Eye (tissue), 1 donor: ENCODE measurements at regions not wholly inside any gene's neighbourhood (a gene's known extent, or its start where the extent isn't known, plus 50 kb on each side); places are given as distances from the start of the nearest gene placed in this dataset.
"Not testable (repeated sequence)": the region's sequence is repeated elsewhere in the genome, so short reads cannot be mapped to it uniquely, and the experiment has no call there.

Source experiments
- DNase-seq: peaks from one replicate; pipeline ENCODE4 v3.0.0-alpha.2; 2015

GRCh38 chr11:49499117-49499516 is 290.7 kb upstream of the FOLH1 start:
- DNase-seq, result no peak

DNA sequence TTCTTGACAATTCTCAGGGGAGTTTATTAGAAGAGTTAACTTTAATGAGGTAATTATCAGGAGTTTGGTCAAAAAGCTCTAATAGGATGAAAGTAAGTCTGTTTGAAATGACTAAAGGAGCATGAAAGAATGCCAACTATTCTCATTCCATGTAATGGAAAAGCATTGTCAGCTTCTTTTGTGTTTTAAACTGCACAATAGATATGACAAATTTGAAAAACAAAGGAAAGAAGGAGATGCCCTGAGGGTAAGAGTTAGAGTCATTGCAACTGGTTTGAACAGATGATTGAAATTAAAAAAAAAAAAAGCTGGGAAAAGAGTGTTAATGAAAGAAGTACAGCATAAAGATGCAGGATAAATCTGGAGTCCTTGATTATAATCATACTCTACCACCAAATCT is 296.8 kb upstream of the FOLH1 start:
- DNase-seq, result peak; percentile 21

DNA sequence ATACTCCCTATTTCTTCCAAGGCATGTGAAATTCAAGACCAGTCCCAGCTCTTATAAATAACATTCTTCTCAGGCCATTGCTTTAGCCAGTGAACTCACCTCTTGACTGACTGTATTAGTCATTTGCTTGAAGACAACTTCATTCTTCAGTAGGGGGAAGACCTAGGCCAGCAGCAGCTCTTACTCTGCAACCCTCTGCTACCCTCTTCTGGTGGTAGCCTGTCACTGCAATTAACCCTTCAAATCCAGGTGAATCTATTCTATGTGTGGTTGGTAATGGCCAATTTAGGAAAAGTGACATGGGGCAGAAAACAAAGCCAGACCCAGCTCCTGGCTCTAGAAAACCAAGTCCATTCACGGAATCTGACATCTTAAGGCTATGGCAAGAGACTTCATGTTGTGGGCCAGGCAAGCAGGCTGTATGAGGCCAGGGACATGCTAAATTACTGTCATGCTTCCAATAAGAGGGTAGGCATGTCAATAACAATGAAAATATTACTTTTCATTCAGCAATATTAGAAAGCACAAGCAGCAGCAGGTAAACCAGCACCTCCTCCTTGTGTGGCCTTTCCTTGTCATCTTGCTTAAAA is 317.9 kb upstream of the FOLH1 start:
- DNase-seq, result peak; percentile 53

GRCh38 chr11:49533204-49533603 is 324.8 kb upstream of the FOLH1 start:
- DNase-seq, result no peak

DNA sequence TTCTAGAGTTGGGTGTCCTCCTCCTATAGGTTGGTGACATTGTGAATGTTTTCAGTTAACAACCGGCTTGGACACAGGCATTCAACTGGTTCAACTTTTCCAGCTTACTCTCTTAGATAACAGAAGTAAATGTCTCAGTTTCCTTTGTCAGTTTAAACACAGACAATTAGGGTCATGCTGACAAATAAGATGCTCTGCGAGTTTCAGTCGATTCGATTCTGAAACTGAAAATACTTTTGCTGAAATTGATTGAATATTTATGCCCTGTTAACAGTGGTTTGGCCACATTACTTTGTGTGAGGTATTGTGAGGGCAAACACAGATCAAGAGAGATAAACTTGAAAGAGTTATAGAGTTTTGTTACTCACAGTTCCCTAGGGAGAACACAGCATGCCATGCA is 330.5 kb upstream of the FOLH1 start:
- not testable (repeated sequence) for DNase-seq

DNA sequence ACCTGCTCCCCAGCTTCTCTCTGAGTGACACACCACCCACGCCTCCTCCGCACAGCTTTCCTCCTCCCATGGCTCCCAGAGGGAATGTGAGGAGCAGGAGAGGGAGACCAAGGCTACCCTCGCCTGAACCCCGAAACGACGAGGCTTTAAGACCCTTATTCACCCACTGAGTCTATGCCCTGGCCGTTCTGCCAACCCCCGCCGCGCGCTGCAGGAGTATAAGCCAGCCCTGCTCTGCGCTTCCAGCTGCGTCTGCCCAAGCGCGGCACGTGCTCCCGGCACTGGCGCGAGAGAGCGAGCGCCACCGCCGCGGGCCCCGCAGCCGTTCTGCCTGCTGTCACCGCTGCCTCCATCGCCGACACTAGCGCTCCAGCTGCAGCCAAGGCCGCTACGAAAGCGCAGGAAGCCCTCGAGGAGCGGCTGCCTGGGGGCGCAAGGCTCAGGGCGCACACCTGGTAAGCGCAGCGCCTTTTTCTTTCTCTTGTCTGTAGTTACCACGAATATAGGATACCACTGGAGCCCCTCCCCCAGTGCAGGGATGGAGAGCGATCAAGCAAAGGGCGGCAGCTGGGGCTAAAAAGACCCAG is 350.0 kb upstream of the FOLH1 start:
- DNase-seq, result peak; percentile 24

- DNase-seq, result not testable (repeated sequence)
These were observed 352.2 kb upstream of the FOLH1 start for GRCh38 chr11:49560593-49560992.

DNA sequence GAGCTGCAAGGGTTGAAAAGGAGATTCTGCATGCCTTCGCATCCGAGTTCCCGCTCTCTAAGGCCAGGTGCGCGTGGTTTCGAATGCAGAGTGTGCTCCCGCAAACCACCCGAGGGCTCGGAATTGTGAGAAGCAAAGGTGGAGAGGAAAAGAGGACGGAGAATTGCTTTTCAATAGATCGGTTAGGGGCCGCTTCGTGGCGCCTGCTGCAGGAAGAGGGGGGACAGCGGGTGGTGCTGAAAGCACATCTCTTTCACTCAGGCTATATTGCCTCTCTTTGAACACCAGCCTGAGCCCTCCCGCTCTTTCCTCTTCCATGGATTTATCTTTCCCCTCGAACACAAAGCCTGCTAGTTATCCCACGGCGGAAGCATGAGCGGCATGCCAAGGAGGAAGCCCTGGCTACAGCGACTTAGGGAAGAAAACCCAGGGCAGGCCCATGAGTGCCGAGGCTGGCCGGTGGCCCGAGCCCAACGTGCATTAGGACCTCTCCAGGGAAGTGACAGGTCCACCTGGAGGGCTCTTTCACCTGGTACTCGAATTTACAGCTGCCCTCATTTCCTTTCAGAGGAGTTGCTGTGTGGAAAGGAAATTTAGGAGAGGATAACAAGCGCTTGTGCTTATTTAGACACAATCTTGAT is 353.0 kb upstream of the FOLH1 start:
- not testable (repeated sequence) for DNase-seq

DNA sequence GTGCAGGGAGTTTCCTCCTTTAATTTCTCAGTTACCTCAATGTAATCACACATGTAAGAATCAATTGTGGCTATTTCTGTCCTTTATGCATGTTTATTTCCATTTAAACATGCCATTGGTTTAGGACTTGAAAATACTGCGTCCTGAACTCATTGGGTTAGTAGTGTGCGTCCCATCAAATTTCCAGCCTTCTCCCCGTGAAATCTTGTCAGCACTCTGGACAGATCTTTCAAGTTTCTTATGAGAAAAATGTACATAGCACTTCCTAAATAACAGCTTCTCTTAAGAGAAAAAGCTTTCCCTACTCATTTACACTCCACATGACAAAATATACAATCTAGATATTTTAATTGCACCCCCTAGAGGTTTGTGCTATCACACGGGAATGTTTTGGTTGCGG is 353.9 kb upstream of the FOLH1 start:
- not testable (repeated sequence) for DNase-seq

DNA sequence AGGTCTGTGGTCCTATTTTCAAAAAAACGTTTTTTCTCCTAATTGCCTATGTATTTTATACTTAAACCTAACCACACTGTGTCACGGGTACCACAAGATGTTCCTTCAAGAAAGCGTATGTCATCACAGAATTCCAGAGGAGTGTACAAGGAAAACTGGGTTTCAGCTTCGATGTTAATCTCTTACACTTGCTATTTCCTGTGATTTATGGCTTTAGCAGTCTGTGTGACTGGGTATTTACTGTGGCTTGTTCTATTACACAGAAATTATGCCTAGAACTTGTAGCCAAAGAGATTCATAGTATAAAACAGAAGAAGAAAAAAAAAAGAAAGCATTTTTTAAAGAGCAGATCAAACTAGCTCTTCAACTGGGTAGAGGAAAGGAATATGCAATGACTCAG is 371.1 kb upstream of the FOLH1 start:
- DNase-seq, result not testable (repeated sequence)

DNA sequence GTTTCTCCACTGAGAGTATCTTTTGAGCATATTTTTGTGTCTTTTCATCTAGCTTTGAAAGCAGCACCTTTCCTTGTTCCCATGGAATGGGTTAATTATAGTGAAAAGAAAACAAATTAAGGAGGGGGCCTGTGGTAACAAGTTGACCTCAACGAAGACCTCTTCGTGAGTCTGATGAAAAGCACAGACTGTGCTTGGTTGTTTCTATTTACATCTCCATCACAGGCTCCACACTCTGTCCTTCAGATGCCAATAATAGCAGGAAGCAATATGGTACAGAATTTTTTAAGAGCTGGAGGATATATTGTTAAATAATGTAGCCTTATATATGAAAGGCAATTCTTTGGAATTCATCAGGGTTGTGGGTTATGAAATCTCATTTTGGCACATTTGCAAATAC is 366.7 kb upstream of the OR4C13 start:
- not testable (repeated sequence) for DNase-seq

DNA sequence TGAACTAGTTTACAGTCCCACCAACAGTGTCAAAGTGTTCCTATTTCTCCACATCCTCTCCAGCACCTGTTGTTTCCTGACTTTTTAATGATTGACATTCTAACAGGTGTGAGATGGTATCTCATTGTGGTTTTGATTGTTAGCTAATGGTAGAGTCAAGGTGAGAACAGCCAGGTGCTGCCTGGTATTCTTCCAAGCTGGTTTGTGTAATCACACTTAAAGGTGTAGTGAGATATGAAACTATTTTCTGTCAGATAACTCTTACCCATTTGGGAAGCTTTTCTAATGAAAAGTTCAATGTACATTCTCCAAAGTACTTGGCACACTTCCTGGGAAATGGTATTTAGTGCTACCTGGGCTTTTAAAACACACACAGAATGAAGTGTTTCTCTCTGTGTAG is 343.3 kb upstream of the OR4C13 start:
- DNase-seq, result not testable (repeated sequence)

- DNase-seq, result not testable (repeated sequence)
These were observed 328.3 kb upstream of the OR4C13 start for GRCh38 chr11:49623872-49624271.

DNA sequence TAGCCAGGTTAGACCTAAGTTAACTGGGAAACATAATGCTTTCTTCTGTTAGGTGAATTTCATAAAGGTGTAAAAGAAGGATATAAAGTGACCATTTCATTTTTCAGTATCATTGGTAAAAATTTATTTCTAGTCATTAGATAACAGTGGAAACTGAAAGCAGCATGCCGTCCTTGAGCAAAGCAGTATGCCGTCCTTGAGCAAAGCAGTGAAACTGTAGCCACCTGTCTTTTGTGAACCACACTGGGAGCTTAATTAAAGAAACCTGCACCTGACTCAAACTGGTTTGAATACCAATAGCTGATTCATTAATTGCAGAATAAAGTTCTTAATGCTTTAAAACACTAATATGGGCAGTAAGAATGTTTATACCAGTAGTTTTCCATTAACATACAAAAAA is 281.5 kb upstream of the OR4C13 start:
- DNase-seq, result not testable (repeated sequence)

GRCh38 chr11:49702121-49702520 is 250.1 kb upstream of the OR4C13 start:
- DNase-seq, result not testable (repeated sequence)

DNA sequence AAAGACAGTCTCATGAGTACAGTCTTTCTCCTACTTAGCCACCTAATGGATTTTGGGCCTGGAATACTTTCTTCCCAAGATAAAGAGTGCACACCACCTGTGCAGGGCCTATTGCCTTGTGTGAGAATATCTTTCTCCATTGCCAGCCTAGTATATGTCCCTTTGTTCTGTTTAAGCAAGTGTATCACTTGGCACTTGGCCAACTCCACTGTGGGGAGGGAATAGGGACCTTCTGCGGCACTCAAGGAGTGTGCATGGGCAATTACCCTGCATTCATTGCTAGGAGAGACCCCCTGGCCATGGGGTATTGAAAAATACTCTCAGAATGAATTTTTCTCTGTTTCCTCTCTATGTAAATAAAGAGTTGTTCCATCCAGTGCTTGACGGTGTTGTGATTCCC is 201.7 kb upstream of the OR4C13 start:
- not testable (repeated sequence) for DNase-seq

DNA sequence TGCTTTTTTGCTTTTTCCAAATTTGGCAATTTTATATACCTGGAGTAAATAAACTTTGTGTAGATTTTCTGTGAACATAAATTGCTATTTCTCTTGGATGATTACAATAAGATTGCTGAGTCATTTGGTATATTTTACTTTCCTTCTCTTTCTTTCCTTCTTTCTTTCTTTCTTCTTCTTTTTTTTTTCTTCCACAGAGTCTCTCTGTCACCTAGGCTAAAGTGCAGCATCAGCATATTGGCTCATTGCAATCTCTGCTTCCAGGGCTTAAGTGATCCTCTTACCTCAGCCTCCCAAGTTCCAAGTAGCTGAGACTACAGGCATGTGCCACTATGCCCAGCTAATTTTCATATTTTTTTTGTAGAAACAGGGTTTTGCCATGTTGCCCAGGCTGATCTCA is 201.2 kb upstream of the OR4C13 start:
- DNase-seq, result not testable (repeated sequence)

- DNase-seq, result not testable (repeated sequence)
These were observed 171.4 kb upstream of the OR4C13 start for GRCh38 chr11:49780791-49781190.

DNA sequence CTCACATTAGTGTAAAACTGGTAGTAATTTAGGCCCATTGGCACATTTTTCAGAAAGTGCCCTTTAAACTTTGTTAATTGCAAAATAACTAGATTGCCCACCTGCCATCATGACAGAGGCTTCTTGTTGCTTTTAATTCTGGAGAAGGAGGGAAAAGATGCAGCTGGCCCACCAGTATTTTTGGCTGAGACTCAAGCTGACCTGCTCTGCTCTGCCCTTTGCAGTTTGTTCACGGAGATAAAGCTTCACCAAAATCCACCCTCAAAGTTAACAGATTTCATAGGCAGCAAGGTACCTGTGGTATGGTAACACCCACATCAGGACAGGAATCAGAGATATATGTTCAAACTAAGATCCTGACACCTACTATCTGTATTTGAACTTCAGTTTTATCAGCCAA is 170.2 kb upstream of the OR4C13 start:
- not testable (repeated sequence) for DNase-seq

- DNase-seq, result not testable (repeated sequence)
These were observed 168.3 kb upstream of the OR4C13 start for GRCh38 chr11:49783841-49784240.

DNA sequence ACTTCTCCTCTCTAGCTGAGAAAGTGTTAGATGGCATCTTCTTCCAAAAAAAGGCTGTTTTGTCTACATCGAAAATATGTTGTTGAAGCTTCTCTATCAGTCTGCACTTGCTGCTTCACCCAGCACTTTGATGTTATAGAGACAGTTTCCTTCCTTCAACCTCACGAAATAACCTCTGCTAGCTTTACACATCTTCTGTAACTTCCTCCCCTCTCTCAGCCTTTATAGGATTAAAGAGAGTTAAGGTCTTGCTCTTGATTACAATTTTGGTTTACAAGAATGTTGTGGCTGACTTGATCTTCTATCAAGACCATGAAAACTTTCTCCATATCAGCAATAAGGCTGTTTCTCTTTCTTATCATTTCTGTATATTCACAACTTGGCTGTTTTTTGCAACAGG is 162.4 kb upstream of the OR4C13 start:
- DNase-seq, result not testable (repeated sequence)

DNA sequence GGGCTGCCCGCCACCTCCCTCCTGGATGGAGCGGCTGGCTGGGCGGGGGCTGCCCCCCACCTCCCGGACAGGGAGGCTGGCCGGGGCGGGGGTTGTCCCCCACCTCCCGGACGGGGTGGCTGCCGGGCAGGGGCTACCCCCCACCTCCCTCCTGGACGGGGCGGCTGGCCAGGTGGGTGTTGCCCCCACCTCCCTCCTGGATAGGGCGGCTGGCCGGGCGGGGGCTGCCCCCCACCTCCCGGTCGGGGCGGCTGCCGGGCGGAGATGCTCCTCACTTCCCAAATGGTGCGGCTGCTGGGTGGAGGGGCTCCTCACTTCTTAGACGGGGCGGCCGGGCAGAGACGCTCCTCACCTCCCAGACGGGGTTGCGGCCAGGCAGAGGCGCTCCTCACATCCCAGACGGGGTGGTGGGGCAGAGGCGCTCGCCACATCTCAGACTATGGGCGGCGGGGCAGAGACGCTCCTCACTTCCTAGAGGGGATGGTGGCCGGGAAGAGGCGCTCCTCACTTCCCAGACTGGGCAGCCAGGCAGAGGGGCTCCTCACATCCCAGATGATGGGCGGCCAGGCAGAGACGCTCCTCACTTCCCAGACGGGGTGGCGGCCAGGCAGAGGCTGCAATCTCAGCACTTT is 153.9 kb upstream of the OR4C13 start:
- DNase-seq, result not testable (repeated sequence)

DNA sequence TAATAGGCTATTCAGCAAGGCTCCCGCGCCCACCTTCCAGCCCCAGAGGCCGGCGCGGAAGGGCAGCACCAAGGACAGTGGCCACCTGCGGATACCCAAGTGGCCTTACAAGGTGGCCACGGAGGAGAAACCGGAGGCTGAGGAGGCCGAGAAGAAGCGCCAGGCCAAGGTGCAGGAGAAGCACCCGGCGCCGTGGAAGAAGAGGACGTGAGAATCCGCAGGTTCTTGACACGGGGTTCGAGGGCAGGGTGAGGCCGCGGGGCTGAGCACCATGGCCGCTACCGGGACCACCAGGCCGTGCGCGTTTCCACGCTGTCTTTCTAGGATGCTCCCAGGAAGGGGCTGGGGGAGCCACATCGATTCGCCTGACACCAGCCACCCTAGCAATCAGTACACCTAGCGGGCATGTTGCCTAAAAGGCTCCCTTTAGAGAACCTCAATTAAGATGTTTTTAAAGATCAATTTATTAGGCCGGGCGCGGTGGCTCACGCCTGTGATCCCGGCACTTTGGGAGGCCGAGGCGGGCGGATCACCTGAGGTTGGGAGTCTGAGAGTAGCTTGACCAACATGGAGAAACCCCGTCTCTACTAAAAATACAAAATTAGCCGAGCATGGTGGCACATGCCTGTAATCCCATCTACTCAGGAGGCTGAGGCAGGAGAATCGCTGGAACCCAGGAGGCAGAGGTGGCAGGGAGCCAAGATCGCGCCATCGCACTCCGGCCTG is 134.3 kb upstream of the OR4C13 start:
- DNase-seq, result not testable (repeated sequence)
